C4-2B (cell line): ENCODE measurements at regions not wholly inside any gene's neighbourhood (a gene's known extent, or its start where the extent isn't known, plus 50 kb on each side); places are given as distances from the start of the nearest gene placed in this dataset.

Source experiments
- H3K27ac ChIP-seq: fragments of 450-650 bp; 2 replicates; pipeline ENCODE4 v1.5.1; 2017
- CTCF ChIP-seq: fragments of 450-650 bp; conservative IDR thresholded peaks from 2 replicates; pipeline ENCODE4 v1.5.1; 2017; ENCODE audit warnings: mild to moderate bottlenecking
- ZFX ChIP-seq: fragments of 450-650 bp; IDR thresholded peaks from 2 replicates; pipeline ENCODE4 v1.6.1; 2017

GRCh38 chr6:1227600-1227934, 84.3 kb upstream of the FOXQ1 start:
- no peak overlapping the region for H3K27ac ChIP-seq
- TF ChIP-seq ZFX (no peak), CTCF (no peak)

GRCh38 chr6:1226277-1227099, 85.4 kb upstream of the FOXQ1 start:
- TF ChIP-seq CTCF (no peak), ZFX (no peak)
- H3K27ac ChIP-seq = no peak overlapping the region

GRCh38 chr6:1224514-1224913, 87.4 kb upstream of the FOXQ1 start:
- no peak for TF ChIP-seq ZFX
- TF ChIP-seq CTCF = no peak
- H3K27ac ChIP-seq = no peak overlapping the region

GRCh38 chr6:1222728-1223595, 88.9 kb upstream of the FOXQ1 start:
- TF ChIP-seq CTCF = no peak
- no peak for TF ChIP-seq ZFX
- no peak overlapping the region for H3K27ac ChIP-seq

GRCh38 chr6:1217396-1217795, 94.5 kb upstream of the FOXQ1 start:
- no peak overlapping the region for H3K27ac ChIP-seq
- TF ChIP-seq ZFX = no peak
- no peak for TF ChIP-seq CTCF

- TF ChIP-seq ZFX (no peak), CTCF (no peak)
Measured at GRCh38 chr6:1216488-1216974, 95.4 kb upstream of the FOXQ1 start.

GRCh38 chr6:1215884-1216487, 95.9 kb upstream of the FOXQ1 start:
- TF ChIP-seq ZFX (no peak), CTCF (no peak)
- H3K27ac ChIP-seq = no peak overlapping the region

More at GRCh38 chr6:1216488-1216974, 95.4 kb upstream of the FOXQ1 start:
- H3K27ac ChIP-seq = no peak overlapping the region
